Astrocyte of the cerebellum (primary cell): ENCODE measurements at regions not wholly inside any gene's neighbourhood (a gene's known extent, or its start where the extent isn't known, plus 50 kb on each side); places are given as distances from the start of the nearest gene placed in this dataset.

Experiments used
- DNase-seq: peaks from one replicate; pipeline ENCODE4 v3.0.0-alpha.2; 2011; ENCODE audit warnings: low read depth
- H3K4me3 ChIP-seq: 2 replicates; pipeline ENCODE4 v1.5.1; 2011; ENCODE audit warnings: mild to moderate bottlenecking, low read depth, low read length, moderate library complexity
- in situ Hi-C: cut with HindIII; loops from 2 replicates; pipeline ENCODE4 v1.10.0; 2017; ENCODE audit warnings: low sequenced_read_pairs
- TF ChIP-seq, protein P1 (sequence below): IDR thresholded peaks from 2 replicates; pipeline ENCODE4 v1.5.1; 2012; ENCODE audit warnings: low read length, low read depth, moderate library complexity, mild to moderate bottlenecking; ENCODE audit errors: missing control alignments

DNA sequence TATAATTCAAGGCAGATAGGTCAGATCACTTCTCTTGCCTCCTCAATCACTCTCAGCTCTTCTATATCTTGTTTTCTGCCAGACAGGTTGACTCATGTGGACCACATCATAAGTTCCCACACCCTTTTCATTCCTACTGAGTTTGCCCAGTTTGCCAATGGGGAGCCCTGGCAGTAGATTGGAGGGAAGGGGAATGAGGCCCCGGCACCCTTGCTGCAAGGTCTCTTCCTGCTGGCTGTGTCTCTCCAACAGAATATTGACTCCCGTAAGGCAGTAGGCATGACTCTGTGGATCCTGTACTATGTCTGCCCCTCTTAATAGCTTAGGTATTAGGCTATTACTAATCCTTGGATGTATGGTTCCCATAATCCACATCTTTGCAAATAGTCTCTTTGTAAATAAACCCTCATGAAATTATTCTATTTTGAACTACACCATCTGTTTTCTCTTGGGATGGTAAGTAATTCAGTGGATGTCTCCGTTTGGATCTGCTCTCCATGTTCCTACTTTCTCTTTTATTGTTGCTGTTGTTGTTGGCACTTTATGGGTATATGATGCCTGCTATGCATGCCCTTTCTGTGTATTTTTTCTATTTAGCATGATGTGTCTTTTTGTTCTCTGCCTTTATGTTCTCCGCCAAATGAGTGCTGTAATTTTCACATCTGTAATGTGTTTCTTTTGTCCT, 65.5 kb upstream of the DCBLD2 start:
- TF ChIP-seq, protein P1, sequence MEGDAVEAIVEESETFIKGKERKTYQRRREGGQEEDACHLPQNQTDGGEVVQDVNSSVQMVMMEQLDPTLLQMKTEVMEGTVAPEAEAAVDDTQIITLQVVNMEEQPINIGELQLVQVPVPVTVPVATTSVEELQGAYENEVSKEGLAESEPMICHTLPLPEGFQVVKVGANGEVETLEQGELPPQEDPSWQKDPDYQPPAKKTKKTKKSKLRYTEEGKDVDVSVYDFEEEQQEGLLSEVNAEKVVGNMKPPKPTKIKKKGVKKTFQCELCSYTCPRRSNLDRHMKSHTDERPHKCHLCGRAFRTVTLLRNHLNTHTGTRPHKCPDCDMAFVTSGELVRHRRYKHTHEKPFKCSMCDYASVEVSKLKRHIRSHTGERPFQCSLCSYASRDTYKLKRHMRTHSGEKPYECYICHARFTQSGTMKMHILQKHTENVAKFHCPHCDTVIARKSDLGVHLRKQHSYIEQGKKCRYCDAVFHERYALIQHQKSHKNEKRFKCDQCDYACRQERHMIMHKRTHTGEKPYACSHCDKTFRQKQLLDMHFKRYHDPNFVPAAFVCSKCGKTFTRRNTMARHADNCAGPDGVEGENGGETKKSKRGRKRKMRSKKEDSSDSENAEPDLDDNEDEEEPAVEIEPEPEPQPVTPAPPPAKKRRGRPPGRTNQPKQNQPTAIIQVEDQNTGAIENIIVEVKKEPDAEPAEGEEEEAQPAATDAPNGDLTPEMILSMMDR: no peak
- in situ Hi-C loops: no loop called here
- no peak overlapping the region for H3K4me3 ChIP-seq
- DNase-seq: no peak

- TF ChIP-seq, protein P1: no peak
- in situ Hi-C loops: no loop called here
These were observed 64.9 kb upstream of the DCBLD2 start for GRCh38 chr3:98966434-98966833.

DNA sequence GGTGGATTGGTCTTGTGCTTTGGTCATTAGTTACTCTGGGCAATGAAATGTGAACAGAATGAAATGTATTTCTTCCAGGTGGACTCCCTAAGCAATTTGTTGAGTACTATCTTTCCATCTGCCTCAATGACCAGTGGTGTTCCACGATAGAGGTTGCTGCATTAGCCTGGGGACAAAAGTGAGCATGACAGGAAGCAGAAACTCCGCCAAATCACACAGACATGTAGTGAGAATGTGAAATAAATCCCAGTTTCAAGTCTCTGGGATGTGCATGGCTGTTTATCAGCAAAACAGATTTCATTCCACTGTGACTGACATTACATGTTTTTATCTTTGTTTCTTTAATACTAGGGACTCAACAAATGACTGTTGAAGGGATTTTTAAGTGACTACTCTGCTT, 63.3 kb upstream of the DCBLD2 start:
- TF ChIP-seq, protein P1: no peak
- in situ Hi-C loops: no loop called here
- no peak overlapping the region for H3K4me3 ChIP-seq
- DNase-seq: no peak

More at GRCh38 chr3:98966434-98966833, 64.9 kb upstream of the DCBLD2 start:
- DNase-seq: no peak
- H3K4me3 ChIP-seq: no peak overlapping the region

GRCh38 chr3:98963546-98963945, 62.1 kb upstream of the DCBLD2 start:
- TF ChIP-seq, protein P1: no peak
- no peak overlapping the region for H3K4me3 ChIP-seq
- DNase-seq: no peak
- in situ Hi-C loops: no loop called here

- no peak overlapping the region for H3K4me3 ChIP-seq
- TF ChIP-seq, protein P1: no peak
- no peak for DNase-seq
- in situ Hi-C loops: no loop called here
These were observed 61.5 kb upstream of the DCBLD2 start for GRCh38 chr3:98962951-98963350.

DNA sequence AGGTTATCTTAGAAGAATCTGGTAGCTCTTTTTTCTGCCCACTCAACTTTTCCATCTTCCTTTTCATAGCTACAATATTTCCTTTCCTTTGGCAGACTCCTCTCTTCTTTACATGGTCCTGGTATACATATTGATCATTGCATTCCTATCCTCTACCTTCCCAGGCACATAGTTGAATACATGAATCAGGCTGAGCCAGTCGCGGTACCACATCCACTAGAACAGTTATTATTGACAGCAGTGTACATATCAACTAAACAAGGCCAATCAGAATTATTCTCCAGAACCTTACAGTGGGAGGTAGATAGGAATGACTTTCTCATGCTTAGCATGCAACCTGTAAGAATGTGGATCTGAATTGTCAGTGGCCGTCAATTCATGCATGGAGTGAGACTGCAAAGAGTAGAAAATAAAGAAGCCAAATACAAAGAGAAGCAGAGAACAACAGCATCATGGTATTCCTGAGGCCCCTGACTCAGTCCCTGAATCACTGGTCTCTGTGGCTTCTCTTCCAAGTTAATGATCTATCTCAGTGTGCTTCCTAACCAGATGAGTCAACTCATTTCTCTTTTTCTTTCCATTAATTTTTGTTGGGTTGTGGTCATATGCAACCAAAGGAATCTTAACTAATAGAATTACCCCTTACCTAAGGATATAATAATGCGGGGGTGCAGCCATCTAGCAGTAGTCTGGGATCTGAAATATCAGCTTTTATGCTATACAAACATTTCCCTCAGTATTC, 60.9 kb upstream of the DCBLD2 start:
- in situ Hi-C loops: no loop called here
- DNase-seq: peak; percentile 95
- no peak overlapping the region for H3K4me3 ChIP-seq
- TF ChIP-seq, protein P1: no peak
